Fibroblast of the aortic adventitia (primary cell): ENCODE measurements at regions not wholly inside any gene's neighbourhood (a gene's known extent, or its start where the extent isn't known, plus 50 kb on each side); places are given as distances from the start of the nearest gene placed in this dataset.
"Not testable (repeated sequence)": the region's sequence is repeated elsewhere in the genome, so short reads cannot be mapped to it uniquely, and the experiment has no call there.

Experiments used
- DNase-seq: peaks from one replicate; pipeline ENCODE4 v3.0.0-alpha.2; 2010; ENCODE audit warnings: low read depth
- H3K4me3 ChIP-seq: 2 replicates; pipeline ENCODE4 v1.5.1; 2011; ENCODE audit warnings: low read depth, mild to moderate bottlenecking, control low read depth, low read length, moderate library complexity
- CTCF ChIP-seq: IDR thresholded peaks from 2 replicates; pipeline ENCODE4 v1.5.1; 2011; ENCODE audit warnings: mild to moderate bottlenecking, low read length, control low read depth, inconsistent platforms; ENCODE audit not compliant: insufficient read depth

DNA sequence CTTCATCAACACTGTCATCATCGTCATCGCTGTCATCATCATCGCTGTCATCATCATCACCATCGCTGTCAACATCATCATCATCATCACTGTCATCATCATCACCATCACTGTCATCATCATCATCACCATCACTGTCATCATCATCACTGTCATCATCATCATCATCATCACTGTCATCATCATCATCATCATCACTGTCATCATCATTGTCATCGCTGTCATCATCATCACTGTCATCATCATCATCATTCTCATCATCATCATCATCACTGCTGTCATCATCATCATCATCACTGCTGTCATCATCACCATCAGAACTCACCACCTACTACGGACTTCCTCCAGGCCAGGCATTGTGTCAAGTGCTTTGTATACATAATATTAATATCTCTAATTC lies 160.6 kb downstream of the AIPL1 start:
- H3K4me3 ChIP-seq, result no peak overlapping the region
- no peak for TF ChIP-seq CTCF
- DNase-seq, result no peak

- no peak overlapping the region for H3K4me3 ChIP-seq
- no peak for TF ChIP-seq CTCF
- DNase-seq, result peak; percentile 16
Measured at GRCh38 chr17:6269478-6269877, 165.4 kb downstream of the AIPL1 start.

DNA sequence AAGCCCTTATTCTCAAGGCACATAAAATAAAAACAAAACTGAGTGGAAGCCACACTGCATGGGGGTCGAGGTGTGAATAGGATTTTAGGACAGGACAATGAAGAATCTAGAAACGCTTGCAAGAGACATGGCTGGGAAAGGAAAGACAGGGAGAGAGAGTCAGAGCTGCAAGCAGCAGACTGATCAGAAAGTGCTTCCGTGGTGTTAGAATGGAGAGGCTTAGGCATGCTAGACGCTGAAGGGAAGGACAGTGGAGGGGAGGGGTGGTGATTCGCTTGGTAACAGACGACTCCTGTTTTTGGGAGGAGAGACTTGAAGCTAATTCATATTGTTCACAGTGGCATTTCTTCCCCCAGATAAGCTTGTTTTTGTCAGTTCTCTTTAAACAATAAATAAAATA lies 173.5 kb downstream of the AIPL1 start:
- DNase-seq, result no peak
- H3K4me3 ChIP-seq, result no peak overlapping the region
- no peak for TF ChIP-seq CTCF

DNA sequence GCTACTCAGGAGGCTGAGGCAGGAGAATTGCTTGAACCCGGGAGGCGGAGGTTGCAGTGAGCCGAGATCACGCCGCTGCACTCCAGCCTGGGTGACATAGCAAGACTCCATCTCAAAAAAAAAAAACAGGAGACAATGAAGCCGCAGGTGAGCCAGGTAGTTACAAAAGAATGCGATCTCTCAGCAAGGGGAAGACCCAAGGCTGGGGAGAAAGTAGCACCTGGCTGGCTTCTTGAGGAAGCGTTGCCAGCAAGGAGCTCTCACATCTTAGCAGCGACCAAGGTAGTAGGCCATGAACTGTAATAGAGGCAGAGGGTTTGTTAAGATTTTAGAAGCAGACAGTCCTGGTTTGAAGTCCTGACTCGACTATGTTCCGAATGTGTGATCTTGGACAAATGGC lies 175.0 kb downstream of the AIPL1 start:
- no peak overlapping the region for H3K4me3 ChIP-seq
- TF ChIP-seq CTCF, result no peak
- DNase-seq, result no peak

GRCh38 chr17:6257336-6257735 lies 177.6 kb downstream of the AIPL1 start:
- no peak overlapping the region for H3K4me3 ChIP-seq
- peak; percentile 16 for DNase-seq
- TF ChIP-seq CTCF, result no peak

GRCh38 chr17:6255322-6255721 lies 179.6 kb downstream of the AIPL1 start:
- no peak overlapping the region for H3K4me3 ChIP-seq
- no peak for TF ChIP-seq CTCF
- no peak for DNase-seq

- peak; percentile 3 for DNase-seq
- no peak overlapping the region for H3K4me3 ChIP-seq
- no peak for TF ChIP-seq CTCF
Measured at GRCh38 chr17:6254036-6254435, 180.9 kb downstream of the AIPL1 start.

GRCh38 chr17:6251640-6252039 lies 181.5 kb downstream of the WSCD1 start:
- H3K4me3 ChIP-seq, result not testable (repeated sequence)

More at GRCh38 chr17:6251640-6252039, 181.5 kb downstream of the WSCD1 start:
- not testable (repeated sequence) for DNase-seq
